ENCODE measurements at regions not wholly inside any gene's neighbourhood (a gene's known extent, or its start where the extent isn't known, plus 50 kb on each side); places are given as distances from the start of the nearest gene placed in this dataset.

DNA sequence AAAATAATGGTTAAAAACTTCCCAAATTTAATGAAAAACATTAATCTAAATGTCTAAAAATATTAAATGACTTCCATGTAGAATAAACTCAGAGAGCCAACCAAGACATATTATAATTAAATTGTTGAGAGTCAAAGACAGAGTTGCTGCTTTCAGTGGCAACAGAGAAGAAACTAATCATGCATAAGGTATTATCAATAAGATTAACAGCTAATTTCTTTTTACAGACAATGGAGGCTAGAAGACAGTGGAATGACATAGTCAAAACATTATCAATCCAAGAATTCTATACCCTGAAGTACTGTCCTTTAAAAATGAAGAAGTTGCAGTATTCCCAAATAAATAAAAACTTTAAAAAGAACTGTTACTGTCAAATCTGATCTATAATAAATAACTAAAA, 268.7 kb downstream of the IRX2 start:
- ChIA-PET CTCF (no interaction called here), POLR2A (no interaction called here)
- TF ChIP-seq, protein P1, sequence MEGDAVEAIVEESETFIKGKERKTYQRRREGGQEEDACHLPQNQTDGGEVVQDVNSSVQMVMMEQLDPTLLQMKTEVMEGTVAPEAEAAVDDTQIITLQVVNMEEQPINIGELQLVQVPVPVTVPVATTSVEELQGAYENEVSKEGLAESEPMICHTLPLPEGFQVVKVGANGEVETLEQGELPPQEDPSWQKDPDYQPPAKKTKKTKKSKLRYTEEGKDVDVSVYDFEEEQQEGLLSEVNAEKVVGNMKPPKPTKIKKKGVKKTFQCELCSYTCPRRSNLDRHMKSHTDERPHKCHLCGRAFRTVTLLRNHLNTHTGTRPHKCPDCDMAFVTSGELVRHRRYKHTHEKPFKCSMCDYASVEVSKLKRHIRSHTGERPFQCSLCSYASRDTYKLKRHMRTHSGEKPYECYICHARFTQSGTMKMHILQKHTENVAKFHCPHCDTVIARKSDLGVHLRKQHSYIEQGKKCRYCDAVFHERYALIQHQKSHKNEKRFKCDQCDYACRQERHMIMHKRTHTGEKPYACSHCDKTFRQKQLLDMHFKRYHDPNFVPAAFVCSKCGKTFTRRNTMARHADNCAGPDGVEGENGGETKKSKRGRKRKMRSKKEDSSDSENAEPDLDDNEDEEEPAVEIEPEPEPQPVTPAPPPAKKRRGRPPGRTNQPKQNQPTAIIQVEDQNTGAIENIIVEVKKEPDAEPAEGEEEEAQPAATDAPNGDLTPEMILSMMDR (IDR thresholded peaks at IDR 0.05; ENCODE audit: insufficient read depth, low read length, missing control alignments): no peak
- DNase-seq (ENCODE audit: low read depth, low spot score): no peak
- H3K4me3 ChIP-seq (ENCODE audit: low read depth, low read length): no peak overlapping the region

DNA sequence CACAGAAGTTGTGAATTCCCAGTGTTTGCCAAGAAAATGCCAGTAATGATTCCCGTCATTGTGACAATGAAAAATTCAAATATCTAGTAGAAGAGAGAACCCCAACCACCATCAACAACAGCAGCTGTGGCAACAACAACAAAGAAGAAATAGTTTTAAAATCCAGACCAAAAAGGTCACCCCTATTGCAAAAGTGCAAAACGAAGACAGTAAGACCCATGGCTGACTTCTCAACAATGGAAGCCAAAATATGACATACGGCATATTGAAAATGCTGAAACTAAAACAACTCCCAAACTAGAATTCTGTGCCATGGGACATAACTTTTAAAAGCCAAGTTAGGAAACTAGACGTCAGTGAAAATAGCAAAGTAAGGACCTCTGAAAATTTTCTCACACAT, 270.6 kb downstream of the IRX2 start:
- CTCF ChIA-PET: no interaction called here
- POLR2A ChIA-PET: no interaction called here
- TF ChIP-seq, protein P1 (IDR thresholded peaks at IDR 0.05; ENCODE audit: insufficient read depth, low read length, missing control alignments): no peak

DNA sequence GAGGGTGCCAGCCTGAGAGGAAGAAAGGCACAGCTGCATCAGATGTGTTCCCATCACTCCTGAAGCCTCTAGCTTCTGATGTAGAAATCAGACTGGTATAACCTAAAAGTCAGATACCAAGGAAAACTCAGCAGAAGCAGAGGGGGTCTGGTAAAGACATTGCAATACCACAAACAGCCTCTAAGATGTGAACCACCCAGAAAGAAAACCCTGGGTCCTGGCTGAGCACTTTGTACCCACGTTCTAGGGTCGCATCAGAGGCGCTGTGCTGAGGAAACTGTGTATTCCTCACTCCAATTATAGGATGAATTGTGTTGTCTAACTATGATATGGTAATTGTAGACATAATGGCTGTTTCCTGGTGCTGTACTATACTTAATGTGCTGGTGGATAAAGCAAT, 275.6 kb downstream of the IRX2 start:
- CTCF ChIA-PET: no interaction called here
- no peak for DNase-seq (ENCODE audit: low read depth, low spot score)

More for the DNA sequence above, 270.6 kb downstream of the IRX2 start:
- H3K4me3 ChIP-seq (ENCODE audit: low read depth, low read length): no peak overlapping the region
- no peak for DNase-seq (ENCODE audit: low read depth, low spot score)

GRCh38 chr5:2472670-2473069, 278.8 kb downstream of the IRX2 start:
- TF ChIP-seq, protein P1 (IDR thresholded peaks at IDR 0.05; ENCODE audit: insufficient read depth, low read length, missing control alignments): no peak
- H3K4me3 ChIP-seq (ENCODE audit: low read depth, low read length): no peak overlapping the region
- ChIA-PET CTCF (no interaction called here), POLR2A (no interaction called here)
- no peak for DNase-seq (ENCODE audit: low read depth, low spot score)

More for the DNA sequence above, 275.6 kb downstream of the IRX2 start:
- no peak overlapping the region for H3K4me3 ChIP-seq (ENCODE audit: low read depth, low read length)
- POLR2A ChIA-PET: no interaction called here
- TF ChIP-seq, protein P1 (IDR thresholded peaks at IDR 0.05; ENCODE audit: insufficient read depth, low read length, missing control alignments): no peak

GRCh38 chr5:2471152-2471879, 280.2 kb downstream of the IRX2 start:
- TF ChIP-seq, protein P1 (IDR thresholded peaks at IDR 0.05; ENCODE audit: insufficient read depth, low read length, missing control alignments): no peak
- ChIA-PET CTCF (no interaction called here), POLR2A (no interaction called here)
- no peak for DNase-seq (ENCODE audit: low read depth, low spot score)
- no peak overlapping the region for H3K4me3 ChIP-seq (ENCODE audit: low read depth, low read length)

DNA sequence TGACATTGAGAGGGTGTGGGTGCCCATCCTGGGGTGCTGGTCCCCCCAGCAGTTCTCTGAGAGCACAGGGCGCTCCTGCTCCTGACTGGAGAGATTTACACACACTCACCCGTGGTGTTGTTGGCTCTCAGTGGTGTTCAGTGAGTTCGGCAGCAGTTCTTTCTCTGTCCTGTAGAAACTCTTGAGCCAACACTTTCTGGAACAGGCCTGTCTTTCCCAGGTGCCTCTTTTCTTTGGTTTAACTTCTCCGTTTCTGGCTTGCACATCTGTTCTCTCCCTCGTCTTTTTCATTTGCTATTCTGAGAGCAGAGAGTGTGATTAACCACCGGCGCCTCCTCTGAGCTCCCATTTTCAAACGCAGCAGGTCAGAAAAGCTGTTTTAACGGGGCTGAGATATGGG, 284.5 kb downstream of the IRX2 start:
- H3K4me3 ChIP-seq (ENCODE audit: low read depth, low read length): no peak overlapping the region
- CTCF ChIA-PET: no interaction called here
- no peak for DNase-seq (ENCODE audit: low read depth, low spot score)
- POLR2A ChIA-PET: no interaction called here
- TF ChIP-seq, protein P1 (IDR thresholded peaks at IDR 0.05; ENCODE audit: insufficient read depth, low read length, missing control alignments): no peak
